ENCODE measurements at regions not wholly inside any gene's neighbourhood (a gene's known extent, or its start where the extent isn't known, plus 50 kb on each side); places are given as distances from the start of the nearest gene placed in this dataset.

DNA sequence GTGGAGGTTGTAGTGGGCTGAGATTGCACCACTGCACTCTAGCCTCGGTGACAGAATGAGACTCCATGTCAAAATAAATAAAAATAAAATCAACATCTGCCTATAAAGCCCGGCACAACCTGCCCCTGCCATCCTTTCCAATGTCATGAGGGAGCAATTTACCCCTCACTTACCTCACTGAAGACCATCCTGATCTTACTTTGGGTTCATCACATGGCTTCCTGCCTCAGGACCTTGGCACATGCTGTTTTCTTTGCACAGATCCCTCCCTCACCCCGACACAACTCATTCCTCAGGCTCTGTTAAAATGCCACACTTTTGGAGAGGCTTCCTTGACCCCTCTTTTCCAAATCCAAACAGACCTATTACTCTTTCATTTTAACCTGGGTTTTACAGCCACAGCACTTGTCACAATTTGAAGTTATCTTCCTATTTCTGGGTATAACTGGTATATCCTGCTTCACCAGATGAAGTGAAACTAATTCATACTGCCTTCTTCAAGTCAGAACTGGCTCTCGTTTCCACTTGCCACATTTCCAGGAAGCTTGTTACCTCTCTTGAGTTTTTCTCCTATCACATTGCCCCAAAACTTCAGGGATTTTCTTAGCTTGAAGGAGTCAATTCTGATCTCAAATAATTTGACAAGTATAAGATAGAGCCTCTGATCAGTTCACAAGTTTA is 69.3 kb upstream of the PARD3 start:
- TF ChIP-seq POLR2AphosphoS5 (IDR thresholded peaks at IDR 0.05) = no peak
- TF ChIP-seq, protein P1, sequence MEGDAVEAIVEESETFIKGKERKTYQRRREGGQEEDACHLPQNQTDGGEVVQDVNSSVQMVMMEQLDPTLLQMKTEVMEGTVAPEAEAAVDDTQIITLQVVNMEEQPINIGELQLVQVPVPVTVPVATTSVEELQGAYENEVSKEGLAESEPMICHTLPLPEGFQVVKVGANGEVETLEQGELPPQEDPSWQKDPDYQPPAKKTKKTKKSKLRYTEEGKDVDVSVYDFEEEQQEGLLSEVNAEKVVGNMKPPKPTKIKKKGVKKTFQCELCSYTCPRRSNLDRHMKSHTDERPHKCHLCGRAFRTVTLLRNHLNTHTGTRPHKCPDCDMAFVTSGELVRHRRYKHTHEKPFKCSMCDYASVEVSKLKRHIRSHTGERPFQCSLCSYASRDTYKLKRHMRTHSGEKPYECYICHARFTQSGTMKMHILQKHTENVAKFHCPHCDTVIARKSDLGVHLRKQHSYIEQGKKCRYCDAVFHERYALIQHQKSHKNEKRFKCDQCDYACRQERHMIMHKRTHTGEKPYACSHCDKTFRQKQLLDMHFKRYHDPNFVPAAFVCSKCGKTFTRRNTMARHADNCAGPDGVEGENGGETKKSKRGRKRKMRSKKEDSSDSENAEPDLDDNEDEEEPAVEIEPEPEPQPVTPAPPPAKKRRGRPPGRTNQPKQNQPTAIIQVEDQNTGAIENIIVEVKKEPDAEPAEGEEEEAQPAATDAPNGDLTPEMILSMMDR (IDR thresholded peaks at IDR 0.05 in 8 of 11, conservative IDR thresholded peaks at IDR 0.05 in 3 of 11) = no peak

Data from spleen (tissue), 7 donors.